ENCODE measurements at regions not wholly inside any gene's neighbourhood (a gene's known extent, or its start where the extent isn't known, plus 50 kb on each side); places are given as distances from the start of the nearest gene placed in this dataset.

GRCh38 chr4:38279077-38279476 lies 318.9 kb downstream of the PTTG2 start:
- H3K36me3 ChIP-seq (ENCODE audit: insufficient read depth, low read length): no peaks in the 10 kb centered on the region; the same call in 1 of the 2 replicates
- H3K9me3 ChIP-seq (ENCODE audit: control insufficient read depth, insufficient read depth, low read length): no peaks in the 10 kb centered on the region
- H3K4me1 ChIP-seq (ENCODE audit: insufficient read depth, low read length): 0 out of 2 replicates have a peak, but pooled peaks cover 3% of the 10 kb centered on the region
- no peak overlapping the region for H3K9ac ChIP-seq (ENCODE audit: low read depth, low read length)

DNA sequence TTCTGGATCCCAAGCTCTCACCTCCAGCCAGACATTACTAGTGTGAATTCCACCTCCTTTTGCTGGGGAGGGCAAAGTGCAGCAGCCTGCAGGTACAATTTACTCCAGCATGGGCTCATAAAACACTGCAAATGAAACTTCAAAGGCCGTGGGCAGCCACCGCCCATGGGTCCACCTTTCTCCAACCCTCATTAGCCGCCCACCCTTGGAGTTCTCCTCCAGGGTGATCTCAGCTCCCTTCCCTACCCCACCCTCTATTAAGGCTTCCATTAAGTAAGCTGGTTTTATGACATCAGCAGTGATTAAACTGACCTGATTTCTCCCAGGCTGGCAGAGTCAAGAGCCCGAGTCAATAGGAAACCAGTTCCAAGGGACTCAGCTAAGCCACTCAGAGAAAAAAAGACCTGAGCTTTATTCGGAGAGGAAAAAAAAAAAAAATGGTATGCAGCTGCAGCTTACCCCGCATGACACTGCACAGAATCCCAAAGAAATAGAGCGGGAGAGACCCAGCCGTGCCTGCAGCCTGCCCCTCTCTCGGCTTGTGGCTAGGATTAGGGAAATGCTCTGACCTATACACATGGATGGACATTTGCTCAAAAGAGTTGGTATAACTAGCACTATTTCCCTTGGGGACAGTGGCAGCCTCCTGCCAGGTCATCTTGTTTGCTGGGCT lies 319.6 kb downstream of the PTTG2 start:
- Histone ChIP-seq H3K9me3 (ENCODE audit: control insufficient read depth, insufficient read depth, low read length) (no peaks in the 10 kb centered on the region), H3K4me1 (ENCODE audit: insufficient read depth, low read length) (0 out of 2 replicates have a peak, but pooled peaks cover 3% of the 10 kb centered on the region), H3K9ac (ENCODE audit: low read depth, low read length) (no peak overlapping the region), H3K36me3 (ENCODE audit: insufficient read depth, low read length) (no peaks in the 10 kb centered on the region; the same call in 1 of the 2 replicates)

- Histone ChIP-seq H3K9ac (ENCODE audit: low read depth, low read length) (no peak overlapping the region), H3K36me3 (ENCODE audit: insufficient read depth, low read length) (no peaks in the 10 kb centered on the region; the same call in 1 of the 2 replicates), H3K4me1 (ENCODE audit: insufficient read depth, low read length) (0 out of 2 replicates have a peak, but pooled peaks cover 3% of the 10 kb centered on the region), H3K9me3 (ENCODE audit: control insufficient read depth, insufficient read depth, low read length) (no peaks in the 10 kb centered on the region)
Measured at GRCh38 chr4:38280323-38280706, 320.1 kb downstream of the PTTG2 start.

GRCh38 chr4:38281371-38282071 lies 321.3 kb downstream of the PTTG2 start:
- Histone ChIP-seq H3K4me1 (ENCODE audit: insufficient read depth, low read length) (no peaks in the 10 kb centered on the region), H3K36me3 (ENCODE audit: insufficient read depth, low read length) (no peaks in the 10 kb centered on the region; the same call in 1 of the 2 replicates), H3K9me3 (ENCODE audit: control insufficient read depth, insufficient read depth, low read length) (no peaks in the 10 kb centered on the region), H3K9ac (ENCODE audit: low read depth, low read length) (no peak overlapping the region)

DNA sequence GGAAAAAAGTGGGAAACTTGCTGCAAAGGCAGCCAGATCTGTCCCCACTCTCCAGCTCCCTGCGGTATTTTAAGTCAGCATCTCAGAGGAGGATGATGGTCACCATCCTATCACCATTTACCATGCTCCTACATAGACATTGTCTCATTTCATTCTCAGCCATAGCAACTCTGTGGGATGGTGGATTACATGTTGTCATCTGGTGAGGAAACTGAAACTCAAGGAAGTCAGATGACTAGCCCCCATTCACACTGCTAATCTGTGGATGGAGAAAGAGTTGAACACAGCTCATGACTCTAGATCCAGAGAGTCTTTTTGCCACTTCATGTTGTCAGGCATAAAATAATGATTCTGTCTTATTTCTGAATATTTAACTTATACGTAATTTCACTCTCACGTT lies 323.5 kb downstream of the PTTG2 start:
- Histone ChIP-seq H3K9me3 (ENCODE audit: control insufficient read depth, insufficient read depth, low read length) (no peaks in the 10 kb centered on the region), H3K36me3 (ENCODE audit: insufficient read depth, low read length) (no peaks in the 10 kb centered on the region), H3K4me1 (ENCODE audit: insufficient read depth, low read length) (peaks cover 12% of the 10 kb centered on the region), H3K9ac (ENCODE audit: low read depth, low read length) (no peak overlapping the region)

DNA sequence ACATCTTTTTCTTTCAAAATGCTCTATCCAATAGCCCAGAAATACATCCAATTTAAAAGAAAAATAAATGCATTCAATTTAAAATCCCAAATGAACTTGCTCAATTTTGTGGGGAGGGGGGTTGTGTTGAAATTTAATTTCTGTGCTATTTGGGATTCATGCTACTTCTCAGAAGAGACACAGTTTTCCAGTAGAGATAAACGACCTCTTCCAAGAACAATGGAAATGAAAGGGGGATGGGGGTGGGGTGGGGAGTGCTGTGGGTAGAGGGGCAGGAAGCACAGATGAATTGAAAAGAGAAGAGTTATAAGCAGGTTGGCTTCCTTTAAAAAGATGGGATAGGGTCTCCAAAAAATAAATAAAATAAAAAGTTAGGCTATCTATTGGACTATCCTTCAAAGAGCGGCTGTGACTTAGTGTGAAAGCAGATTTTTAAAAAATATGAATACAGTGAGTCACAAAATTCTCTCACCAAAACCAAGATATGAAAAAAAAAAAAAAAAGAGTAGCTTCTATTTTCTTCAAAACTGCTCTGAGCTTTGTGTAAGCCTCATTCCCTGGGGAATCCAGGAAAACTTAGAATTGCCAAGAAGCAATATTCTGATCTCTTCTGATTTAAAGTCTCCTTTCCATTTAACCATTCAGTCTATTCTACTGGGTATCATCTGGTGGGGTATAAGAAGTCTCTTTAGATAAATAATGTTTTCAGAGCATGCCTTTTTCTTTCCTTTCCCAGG lies 324.3 kb downstream of the PTTG2 start:
- H3K4me1 ChIP-seq (ENCODE audit: insufficient read depth, low read length): peaks cover 12% of the 10 kb centered on the region

GRCh38 chr4:38287101-38287851 lies 327.1 kb downstream of the PTTG2 start:
- Histone ChIP-seq H3K36me3 (ENCODE audit: insufficient read depth, low read length) (no peaks in the 10 kb centered on the region), H3K4me1 (ENCODE audit: insufficient read depth, low read length) (peaks cover 12% of the 10 kb centered on the region), H3K9me3 (ENCODE audit: control insufficient read depth, insufficient read depth, low read length) (no peaks in the 10 kb centered on the region), H3K9ac (ENCODE audit: low read depth, low read length) (no peak overlapping the region)

More for the DNA sequence above, 324.3 kb downstream of the PTTG2 start:
- H3K9ac ChIP-seq (ENCODE audit: low read depth, low read length): no peak overlapping the region
- H3K36me3 ChIP-seq (ENCODE audit: insufficient read depth, low read length): no peaks in the 10 kb centered on the region
- no peaks in the 10 kb centered on the region for H3K9me3 ChIP-seq (ENCODE audit: control insufficient read depth, insufficient read depth, low read length)

DNA sequence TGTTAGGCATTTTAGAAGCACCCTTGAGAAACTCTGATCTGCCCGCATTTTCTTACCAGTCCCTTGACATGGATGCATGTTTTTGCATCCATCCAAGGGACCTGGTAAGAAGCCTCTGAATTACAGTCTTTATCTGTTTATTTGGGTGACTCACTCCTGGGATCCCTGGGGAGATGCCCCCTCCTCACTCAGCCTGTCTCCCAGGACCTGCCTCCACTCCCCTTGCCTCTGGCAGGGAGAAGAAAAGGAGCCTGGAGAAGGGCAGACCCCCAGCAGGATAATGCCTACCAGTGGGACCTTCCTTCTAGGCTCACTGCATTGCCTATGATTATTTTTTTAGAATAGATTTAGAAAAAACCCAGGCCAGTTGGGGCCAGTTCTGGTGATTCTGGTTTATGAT lies 329.4 kb downstream of the PTTG2 start:
- Histone ChIP-seq H3K9me3 (ENCODE audit: control insufficient read depth, insufficient read depth, low read length) (peaks cover 2% of the 10 kb centered on the region; the same call in 1 of the 2 replicates), H3K4me1 (ENCODE audit: insufficient read depth, low read length) (peaks cover 12% of the 10 kb centered on the region), H3K36me3 (ENCODE audit: insufficient read depth, low read length) (no peaks in the 10 kb centered on the region), H3K9ac (ENCODE audit: low read depth, low read length) (no peak overlapping the region)

DNA sequence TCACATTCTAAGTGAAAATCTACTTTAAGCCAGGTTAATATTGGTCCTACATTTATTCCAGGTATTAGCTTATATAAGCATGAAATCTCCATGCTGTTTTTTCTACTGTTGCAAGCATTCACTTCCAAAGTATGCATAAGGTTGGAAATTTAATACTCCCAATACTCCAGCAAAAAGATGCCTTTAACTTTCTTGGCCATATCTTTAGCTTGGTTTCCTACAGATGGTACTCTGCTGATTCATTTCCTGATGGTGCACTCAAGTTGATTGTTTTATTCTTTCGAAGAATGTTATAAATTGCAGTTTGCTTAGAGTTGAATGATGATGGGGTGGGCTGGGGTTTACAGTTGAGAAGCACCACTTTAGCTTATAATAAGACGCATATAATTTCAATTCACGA lies 330.2 kb downstream of the PTTG2 start:
- Histone ChIP-seq H3K9ac (ENCODE audit: low read depth, low read length) (no peak overlapping the region), H3K9me3 (ENCODE audit: control insufficient read depth, insufficient read depth, low read length) (peaks cover 2% of the 10 kb centered on the region; the same call in 1 of the 2 replicates), H3K4me1 (ENCODE audit: insufficient read depth, low read length) (peaks cover 12% of the 10 kb centered on the region), H3K36me3 (ENCODE audit: insufficient read depth, low read length) (no peaks in the 10 kb centered on the region)

GRCh38 chr4:38290914-38291313 lies 330.7 kb downstream of the PTTG2 start:
- H3K9me3 ChIP-seq (ENCODE audit: control insufficient read depth, insufficient read depth, low read length): peaks cover 2% of the 10 kb centered on the region; the same call in 1 of the 2 replicates
- H3K9ac ChIP-seq (ENCODE audit: low read depth, low read length): no peak overlapping the region
- no peaks in the 10 kb centered on the region for H3K36me3 ChIP-seq (ENCODE audit: insufficient read depth, low read length)
- H3K4me1 ChIP-seq (ENCODE audit: insufficient read depth, low read length): peaks cover 12% of the 10 kb centered on the region

DNA sequence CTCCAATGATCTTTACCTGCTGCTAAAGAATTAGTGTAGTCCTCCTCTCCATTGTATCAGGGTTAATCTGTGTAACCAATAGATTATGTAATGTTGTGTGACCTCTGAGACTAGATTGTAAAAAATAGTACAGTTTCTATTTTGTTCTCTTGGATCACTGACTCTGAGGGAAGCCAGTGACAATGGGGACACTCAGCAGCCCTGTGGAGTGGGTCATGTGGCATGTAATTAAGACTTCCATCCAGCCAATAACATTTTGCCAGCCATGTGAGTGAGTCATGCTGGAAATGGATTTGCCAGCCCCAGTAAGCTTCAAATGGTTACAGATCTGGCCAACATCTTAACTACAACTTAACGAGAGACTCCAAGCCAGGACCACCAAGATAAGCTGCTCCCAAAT lies 332.3 kb downstream of the PTTG2 start:
- H3K9me3 ChIP-seq (ENCODE audit: control insufficient read depth, insufficient read depth, low read length): peaks cover 2% of the 10 kb centered on the region; the same call in 1 of the 2 replicates
- H3K36me3 ChIP-seq (ENCODE audit: insufficient read depth, low read length): no peaks in the 10 kb centered on the region
- H3K9ac ChIP-seq (ENCODE audit: low read depth, low read length): no peak overlapping the region
- H3K4me1 ChIP-seq (ENCODE audit: insufficient read depth, low read length): peaks cover 4% of the 10 kb centered on the region

GRCh38 chr4:38294238-38294637 lies 334.0 kb downstream of the PTTG2 start:
- Histone ChIP-seq H3K9me3 (ENCODE audit: control insufficient read depth, insufficient read depth, low read length) (peaks cover 8% of the 10 kb centered on the region; the same call in 1 of the 2 replicates), H3K36me3 (ENCODE audit: insufficient read depth, low read length) (no peaks in the 10 kb centered on the region), H3K4me1 (ENCODE audit: insufficient read depth, low read length) (no peaks in the 10 kb centered on the region), H3K9ac (ENCODE audit: low read depth, low read length) (no peak overlapping the region)

GRCh38 chr4:38297061-38297460 lies 336.9 kb downstream of the PTTG2 start:
- no peak overlapping the region for H3K9ac ChIP-seq (ENCODE audit: low read depth, low read length)
- H3K36me3 ChIP-seq (ENCODE audit: insufficient read depth, low read length): no peaks in the 10 kb centered on the region
- no peaks in the 10 kb centered on the region for H3K4me1 ChIP-seq (ENCODE audit: insufficient read depth, low read length)
- peaks cover 11% of the 10 kb centered on the region; the same call in 1 of the 2 replicates for H3K9me3 ChIP-seq (ENCODE audit: control insufficient read depth, insufficient read depth, low read length)

All from ES-I3 (cell line).